GM10266 (cell line): ENCODE measurements at regions not wholly inside any gene's neighbourhood (a gene's known extent, or its start where the extent isn't known, plus 50 kb on each side); places are given as distances from the start of the nearest gene placed in this dataset.
"Not testable (repeated sequence)": the region's sequence is repeated elsewhere in the genome, so short reads cannot be mapped to it uniquely, and the experiment has no call there.

Experiments
- DNase-seq: peaks from one replicate; pipeline ENCODE4 v3.0.0; 2012; ENCODE audit errors: extremely low spot score
- CTCF ChIP-seq: IDR thresholded peaks from 2 replicates; pipeline ENCODE4 v1.5.1; 2012; ENCODE audit warnings: mild to moderate bottlenecking, low read depth; ENCODE audit not compliant: control insufficient read depth, insufficient read depth; ENCODE audit errors: missing control alignments

DNA sequence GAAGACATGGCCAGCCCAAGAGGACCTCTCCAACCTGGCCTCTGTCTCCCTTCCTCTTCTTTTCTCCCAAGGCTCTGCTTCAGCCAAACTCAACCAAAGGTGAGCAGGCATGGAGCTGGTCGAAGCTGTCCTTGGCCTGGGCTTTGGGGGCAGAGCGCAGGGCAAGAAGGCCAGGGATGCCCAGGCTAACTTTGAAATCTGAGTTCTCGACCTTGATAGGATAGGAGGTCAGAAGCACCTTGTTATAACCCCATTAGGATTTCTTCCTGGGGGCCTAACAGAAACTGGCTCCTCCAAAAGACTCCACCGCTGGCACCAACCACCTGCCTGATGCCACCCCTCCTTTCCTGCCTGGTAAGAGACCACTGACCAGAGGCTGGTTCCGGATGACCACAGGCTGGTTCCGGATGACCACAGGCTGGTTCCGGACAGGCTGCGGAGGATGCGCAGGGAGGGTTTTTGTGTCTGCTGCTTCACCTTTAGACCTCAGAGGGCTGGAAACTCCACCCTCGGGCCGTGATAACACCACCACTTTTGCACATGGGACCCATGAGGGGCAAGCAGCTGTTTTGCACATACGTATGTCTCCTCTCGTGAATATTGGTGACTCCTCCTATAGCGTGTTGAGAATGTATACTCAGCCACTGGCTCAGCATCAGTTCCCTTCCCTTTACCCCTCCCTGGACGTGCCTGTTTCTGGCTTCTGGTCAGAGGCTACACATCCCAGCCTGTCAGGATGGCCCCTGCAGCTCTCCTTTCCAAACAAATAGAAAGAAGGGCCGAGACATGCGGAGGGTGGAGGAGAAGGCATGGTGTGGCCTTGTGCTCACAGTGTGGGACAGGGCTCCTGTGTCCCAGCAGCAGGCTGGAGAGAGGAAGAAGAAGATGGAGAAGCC, 140.1 kb downstream of the DNAJB6 start:
- no peak for DNase-seq
- TF ChIP-seq CTCF, result no peak

DNA sequence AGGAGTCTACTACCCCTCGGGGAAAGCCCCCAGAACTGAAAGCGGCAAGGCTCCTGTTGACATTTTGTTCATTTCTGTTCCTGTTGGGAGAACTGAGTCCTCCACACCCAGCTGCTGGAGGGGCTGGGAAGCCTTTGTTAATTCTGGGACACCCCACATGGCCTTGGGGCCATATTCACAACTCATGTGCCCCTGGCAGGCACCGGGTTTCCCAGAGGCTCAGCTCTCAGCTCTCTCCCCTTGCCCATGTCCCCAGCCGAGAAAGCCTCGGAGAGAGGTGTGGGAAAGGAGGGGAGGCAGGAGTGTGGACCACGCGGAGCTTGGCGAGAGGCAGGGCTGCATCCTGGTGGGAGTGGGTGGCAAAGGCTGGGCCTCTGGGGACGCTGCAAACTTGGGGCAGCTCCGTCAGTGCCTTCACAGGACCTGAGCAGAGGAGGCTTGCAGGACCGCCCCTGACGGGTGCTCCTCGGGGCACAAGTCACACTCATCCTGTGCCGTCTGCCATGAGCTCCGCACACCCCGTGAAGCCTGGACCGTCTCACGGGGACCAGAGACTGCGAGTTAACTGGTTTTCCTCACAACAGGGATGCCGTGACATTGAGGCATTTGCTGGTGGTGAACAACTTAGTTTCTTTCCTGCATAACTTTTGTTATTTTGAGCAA, 140.9 kb downstream of the DNAJB6 start:
- no peak for DNase-seq
- TF ChIP-seq CTCF, result no peak

- DNase-seq, result not testable (repeated sequence)
Measured at GRCh38 chr7:157478611-157479010, 141.8 kb downstream of the DNAJB6 start.

- no peak for TF ChIP-seq CTCF
- no peak for DNase-seq
Measured at GRCh38 chr7:157479326-157479725, 142.5 kb downstream of the DNAJB6 start.

DNA sequence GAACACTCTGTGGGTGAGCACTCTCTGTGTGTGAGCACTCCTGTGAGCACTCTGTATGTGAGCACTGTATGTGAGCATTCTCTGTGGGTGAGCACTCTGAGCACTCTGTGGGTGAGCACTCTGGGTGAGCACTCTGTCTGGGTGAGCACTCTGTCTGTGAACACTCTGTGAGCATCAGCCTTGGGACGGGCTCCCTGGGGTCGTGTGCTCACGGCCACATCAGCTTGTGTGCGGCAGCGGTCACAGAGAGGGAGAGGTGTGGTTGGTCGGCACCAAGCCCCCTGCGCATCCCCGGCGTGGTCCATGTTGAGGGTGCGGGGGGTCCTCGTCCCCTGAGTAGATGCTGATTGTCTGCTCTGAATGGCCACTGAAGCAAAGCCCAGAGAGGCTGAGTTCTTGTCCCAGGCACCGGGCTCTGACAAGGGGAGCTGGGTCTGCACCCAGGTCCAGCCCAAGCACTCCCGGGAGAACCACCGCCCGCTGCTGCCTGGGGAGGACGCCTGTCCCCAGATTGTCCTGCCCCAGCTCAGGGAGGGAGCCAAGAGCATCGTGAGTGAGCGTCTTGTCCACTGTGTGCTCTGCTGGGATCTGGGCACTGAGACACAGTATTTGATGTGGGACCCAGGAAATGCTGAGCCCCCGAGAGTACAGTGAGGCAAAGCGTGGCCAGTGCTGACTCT, 143.7 kb downstream of the DNAJB6 start:
- no peak for DNase-seq
- no peak for TF ChIP-seq CTCF

DNA sequence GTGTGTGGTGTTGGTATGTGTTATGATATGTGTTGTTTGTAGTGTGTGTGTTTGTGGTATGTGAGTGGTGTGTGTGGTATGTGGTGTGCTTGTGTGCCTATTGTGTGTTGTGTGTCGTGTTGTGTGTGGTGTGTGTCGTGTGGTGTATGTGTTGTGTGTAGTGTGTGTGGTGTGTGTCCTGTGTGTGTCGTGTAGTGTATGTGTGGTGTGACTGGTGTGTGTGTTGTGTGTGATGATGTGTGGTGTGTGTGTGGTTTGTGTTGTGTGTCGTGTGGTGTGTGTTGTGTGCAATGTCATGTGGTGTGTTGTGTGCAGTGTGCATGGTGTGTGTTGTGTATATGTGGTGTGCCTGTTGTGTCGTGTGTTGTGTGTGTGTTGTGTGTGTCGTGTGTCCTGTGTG, 144.6 kb downstream of the DNAJB6 start:
- no peak for TF ChIP-seq CTCF
- DNase-seq, result no peak

- TF ChIP-seq CTCF, result no peak
Measured at GRCh38 chr7:157482025-157482424, 145.2 kb downstream of the DNAJB6 start.

More at GRCh38 chr7:157482025-157482424, 145.2 kb downstream of the DNAJB6 start:
- DNase-seq, result no peak
